Tibial artery (tissue), 4 donors: ENCODE measurements at regions not wholly inside any gene's neighbourhood (a gene's known extent, or its start where the extent isn't known, plus 50 kb on each side); places are given as distances from the start of the nearest gene placed in this dataset.

Experiments used
- DNase-seq, 2 donors: peaks; one replicate each; pipeline ENCODE4 v3.0.0-alpha.2; 2019
- H3K27ac ChIP-seq, 2 donors: fragments of 200-600 bp; sonication (generic) in 1 of 2; 1 replicate in 1 of 2; 2 replicates in 1 of 2; pipeline ENCODE4 v1.5.1; 2018 to 2019; ENCODE audit warnings: mild to moderate bottlenecking in 1 of 2
- H3K27me3 ChIP-seq, 2 donors: fragments of 200-600 bp; sonication (generic) in 1 of 2; one replicate each; pipeline versions ENCODE4 v1.5.1 to v1.6.0; 2016 to 2019
- H3K36me3 ChIP-seq, 3 donors: fragments of 200-600 bp; sonication (generic) in 2 of 3; one replicate each; pipeline ENCODE4 v1.5.1; 2016 to 2019; ENCODE audit warnings: mild to moderate bottlenecking in 2 of 3
- H3K4me1 ChIP-seq, 4 donors: fragments of 200-600 bp; sonication (generic) in 2 of 4; 1 replicate in 3 of 4; 2 replicates in 1 of 4; pipeline ENCODE4 v1.5.1; 2016 to 2019
- H3K4me3 ChIP-seq, 2 donors: fragments of 200-600 bp; sonication (generic) in 1 of 2; 1 replicate in 1 of 2; 2 replicates in 1 of 2; pipeline ENCODE4 v1.5.1; 2018 to 2019; ENCODE audit warnings: mild to moderate bottlenecking in 2 of 2
- H3K9me3 ChIP-seq, 3 donors: fragments of 200-600 bp; sonication (generic) in 1 of 3; one replicate each; pipeline ENCODE4 v1.5.1; 2016 to 2019
- CTCF ChIP-seq, 2 experiments: fragments of 200-600 bp in 1 of 2; fragments of 450-650 bp in 1 of 2; IDR thresholded peaks; one replicate each; pipeline ENCODE4 v1.5.1; 2017 to 2019; ENCODE audit warnings: antibody characterized with exemption in 2 of 2, mild to moderate bottlenecking in 1 of 2, moderate library complexity in 1 of 2
- intact Hi-C: fragments of 100-400 bp; cut with DNase I; formaldehyde crosslinking; loops from one replicate; pipeline ENCODE4 v1.15.0; 2023; ENCODE audit warnings: low total_unique reads

GRCh38 chr9:80878556-80878955 lies 810.8 kb downstream of the TLE1 start:
- Histone ChIP-seq H3K36me3 (no peaks in the 10 kb centered on the region), H3K4me3 (no peak overlapping the region), H3K4me1 (no peaks in the 10 kb centered on the region), H3K27ac (no peak overlapping the region), H3K27me3 (no peaks in the 10 kb centered on the region), H3K9me3 (no peaks in the 10 kb centered on the region)
- intact Hi-C loops = no loop called here
- no peak for DNase-seq
- no peak for TF ChIP-seq CTCF (IDR thresholded peaks at IDR 0.05)

- H3K27ac ChIP-seq = no peak overlapping the region
- H3K27me3 ChIP-seq = no peaks in the 10 kb centered on the region
- no peak overlapping the region for H3K4me3 ChIP-seq
- TF ChIP-seq CTCF (IDR thresholded peaks at IDR 0.05) = no peak
- intact Hi-C loops = no loop called here
- no peak for DNase-seq
- H3K4me1 ChIP-seq = no peaks in the 10 kb centered on the region
- H3K9me3 ChIP-seq = no peaks in the 10 kb centered on the region
- no peaks in the 10 kb centered on the region for H3K36me3 ChIP-seq
Observed at GRCh38 chr9:80875947-80876346, 813.4 kb downstream of the TLE1 start.

GRCh38 chr9:80874276-80874675 lies 815.1 kb downstream of the TLE1 start:
- intact Hi-C loops = no loop called here

GRCh38 chr9:80873861-80874260 lies 815.5 kb downstream of the TLE1 start:
- Histone ChIP-seq H3K4me1 (no peaks in the 10 kb centered on the region), H3K27ac (no peak overlapping the region), H3K9me3 (no peaks in the 10 kb centered on the region), H3K27me3 (no peaks in the 10 kb centered on the region), H3K4me3 (no peak overlapping the region), H3K36me3 (no peaks in the 10 kb centered on the region)
- no peak for DNase-seq
- TF ChIP-seq CTCF (IDR thresholded peaks at IDR 0.05) = no peak
- intact Hi-C loops = no loop called here

More at GRCh38 chr9:80874276-80874675, 815.1 kb downstream of the TLE1 start:
- no peak for DNase-seq
- Histone ChIP-seq H3K36me3 (no peaks in the 10 kb centered on the region), H3K27me3 (no peaks in the 10 kb centered on the region), H3K4me3 (no peak overlapping the region), H3K4me1 (no peaks in the 10 kb centered on the region), H3K9me3 (no peaks in the 10 kb centered on the region), H3K27ac (no peak overlapping the region)
- TF ChIP-seq CTCF (IDR thresholded peaks at IDR 0.05) = no peak

DNA sequence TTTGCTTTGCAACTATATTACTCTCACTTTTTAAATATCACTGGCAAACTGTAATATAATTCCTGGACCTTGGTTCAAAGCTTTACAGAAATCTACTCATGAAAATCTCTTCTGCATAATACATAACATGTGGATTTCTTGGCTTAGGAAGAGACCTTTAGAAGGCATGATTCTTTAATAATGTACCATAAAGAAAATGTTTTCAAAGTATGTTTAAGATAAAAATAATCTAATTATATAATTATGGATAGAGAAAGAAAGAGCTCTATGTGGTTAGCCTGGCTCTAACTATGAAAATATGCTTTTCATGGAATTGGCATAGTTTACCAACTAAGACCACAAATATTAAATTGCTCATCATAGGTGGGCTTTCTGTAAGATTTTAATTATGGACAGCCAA lies 817.8 kb downstream of the TLE1 start:
- Histone ChIP-seq H3K9me3 (peaks cover 0 to 9% (median 0%) of the 10 kb centered on the region in 3 donors), H3K4me1 (no peaks in the 10 kb centered on the region), H3K36me3 (no peaks in the 10 kb centered on the region), H3K4me3 (no peak overlapping the region), H3K27me3 (no peaks in the 10 kb centered on the region), H3K27ac (no peak overlapping the region)
- DNase-seq = no peak
- intact Hi-C loops = no loop called here
- TF ChIP-seq CTCF (IDR thresholded peaks at IDR 0.05) = no peak

- Histone ChIP-seq H3K36me3 (no peaks in the 10 kb centered on the region), H3K9me3 (peaks cover 0 to 11% (median 6%) of the 10 kb centered on the region in 3 donors), H3K4me3 (no peak overlapping the region), H3K27ac (no peak overlapping the region), H3K27me3 (no peaks in the 10 kb centered on the region), H3K4me1 (no peaks in the 10 kb centered on the region)
- no peak for TF ChIP-seq CTCF (IDR thresholded peaks at IDR 0.05)
- intact Hi-C loops = no loop called here
- DNase-seq = no peak
Observed at GRCh38 chr9:80867731-80868130, 821.6 kb downstream of the TLE1 start.
